ENCODE measurements at regions not wholly inside any gene's neighbourhood (a gene's known extent, or its start where the extent isn't known, plus 50 kb on each side); places are given as distances from the start of the nearest gene placed in this dataset.

DNA sequence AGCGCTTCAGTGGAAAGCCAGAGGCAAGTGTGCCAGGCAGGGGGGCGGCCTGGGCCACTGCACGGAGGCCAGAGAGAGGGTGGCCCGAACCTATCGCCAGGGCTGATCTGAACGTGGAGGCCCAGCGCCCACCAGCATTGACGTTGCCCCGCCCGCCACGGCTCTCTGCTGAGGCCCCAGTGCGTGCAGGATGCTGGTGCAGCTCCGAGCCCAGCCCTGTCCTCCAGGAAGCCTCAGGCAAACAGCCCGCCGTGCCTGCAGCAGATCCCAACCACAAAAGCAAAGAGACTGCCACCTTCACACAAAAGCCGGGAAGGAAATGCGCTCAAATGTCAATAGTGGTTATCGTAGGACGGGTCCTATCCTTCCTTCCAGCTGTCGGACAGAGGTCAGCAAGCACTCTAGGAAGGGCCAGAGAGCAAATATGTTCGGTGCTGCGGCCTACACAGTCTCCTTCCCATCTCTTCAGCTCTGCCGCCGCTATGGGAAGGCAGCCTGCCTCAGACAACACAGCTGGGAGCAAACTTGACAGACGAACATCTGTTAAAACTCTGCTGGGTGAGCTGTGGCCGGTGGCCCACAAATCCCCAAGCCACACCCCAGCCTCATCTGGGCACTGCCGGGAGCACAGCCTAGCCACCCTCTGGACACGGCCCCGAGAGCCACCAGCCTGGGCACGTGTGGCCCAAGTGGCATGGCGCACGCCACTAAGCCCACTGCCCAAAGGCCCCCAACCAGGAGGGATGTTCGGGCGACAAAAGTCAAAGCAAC is 146.2 kb downstream of the CRYBB2 start:
- no peaks in the 10 kb centered on the region for H3K27me3 ChIP-seq (ENCODE audit: control insufficient read depth, insufficient read depth, low read length)
- DNase-seq (ENCODE audit: low read depth) (no peak), FAIRE-seq (no peak)
- TF ChIP-seq, protein P1, sequence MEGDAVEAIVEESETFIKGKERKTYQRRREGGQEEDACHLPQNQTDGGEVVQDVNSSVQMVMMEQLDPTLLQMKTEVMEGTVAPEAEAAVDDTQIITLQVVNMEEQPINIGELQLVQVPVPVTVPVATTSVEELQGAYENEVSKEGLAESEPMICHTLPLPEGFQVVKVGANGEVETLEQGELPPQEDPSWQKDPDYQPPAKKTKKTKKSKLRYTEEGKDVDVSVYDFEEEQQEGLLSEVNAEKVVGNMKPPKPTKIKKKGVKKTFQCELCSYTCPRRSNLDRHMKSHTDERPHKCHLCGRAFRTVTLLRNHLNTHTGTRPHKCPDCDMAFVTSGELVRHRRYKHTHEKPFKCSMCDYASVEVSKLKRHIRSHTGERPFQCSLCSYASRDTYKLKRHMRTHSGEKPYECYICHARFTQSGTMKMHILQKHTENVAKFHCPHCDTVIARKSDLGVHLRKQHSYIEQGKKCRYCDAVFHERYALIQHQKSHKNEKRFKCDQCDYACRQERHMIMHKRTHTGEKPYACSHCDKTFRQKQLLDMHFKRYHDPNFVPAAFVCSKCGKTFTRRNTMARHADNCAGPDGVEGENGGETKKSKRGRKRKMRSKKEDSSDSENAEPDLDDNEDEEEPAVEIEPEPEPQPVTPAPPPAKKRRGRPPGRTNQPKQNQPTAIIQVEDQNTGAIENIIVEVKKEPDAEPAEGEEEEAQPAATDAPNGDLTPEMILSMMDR (IDR thresholded peaks at IDR 0.05; ENCODE audit: insufficient read depth, low read length, severe bottlenecking) = no peak
- H3K4me3 ChIP-seq (ENCODE audit: low read depth, low read length) = no peak overlapping the region
- peaks cover 7% of the 10 kb centered on the region for H3K36me3 ChIP-seq (ENCODE audit: control insufficient read depth, insufficient read depth, low read length)

DNA sequence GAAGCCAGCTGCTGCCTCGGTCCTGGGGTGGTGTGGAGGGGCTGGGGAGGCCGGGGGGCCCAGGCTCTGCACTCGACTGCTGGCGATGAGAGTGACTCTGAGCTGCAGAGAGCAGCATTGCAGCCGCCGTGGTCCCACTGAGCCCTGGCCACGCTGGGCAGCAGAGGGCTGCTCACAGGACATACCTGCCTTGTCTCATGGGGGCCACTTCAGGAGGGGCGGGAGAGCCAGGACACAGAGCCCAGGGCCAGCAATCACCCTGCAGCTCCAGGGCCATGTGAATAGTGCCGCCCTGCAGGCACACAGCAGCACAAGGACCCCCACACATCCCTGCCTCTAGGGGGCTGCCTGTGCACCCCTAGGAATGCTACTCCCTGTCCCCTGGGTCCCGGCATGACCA is 147.0 kb downstream of the CRYBB2 start:
- FAIRE-seq (no peak), DNase-seq (ENCODE audit: low read depth) (no peak)
- H3K4me3 ChIP-seq (ENCODE audit: low read depth, low read length) = no peak overlapping the region
- peaks cover 4% of the 10 kb centered on the region for H3K36me3 ChIP-seq (ENCODE audit: control insufficient read depth, insufficient read depth, low read length)
- TF ChIP-seq, protein P1 (IDR thresholded peaks at IDR 0.05; ENCODE audit: insufficient read depth, low read length, severe bottlenecking) = no peak
- no peaks in the 10 kb centered on the region for H3K27me3 ChIP-seq (ENCODE audit: control insufficient read depth, insufficient read depth, low read length)

- TF ChIP-seq, protein P1 (IDR thresholded peaks at IDR 0.05; ENCODE audit: insufficient read depth, low read length, severe bottlenecking) = no peak
- Histone ChIP-seq H3K4me3 (ENCODE audit: low read depth, low read length) (no peak overlapping the region), H3K36me3 (ENCODE audit: control insufficient read depth, insufficient read depth, low read length) (peaks cover 4% of the 10 kb centered on the region), H3K27me3 (ENCODE audit: control insufficient read depth, insufficient read depth, low read length) (no peaks in the 10 kb centered on the region)
- FAIRE-seq (no peak), DNase-seq (ENCODE audit: low read depth) (no peak)
These were observed 147.5 kb downstream of the CRYBB2 start for GRCh38 chr22:25366876-25367466.

DNA sequence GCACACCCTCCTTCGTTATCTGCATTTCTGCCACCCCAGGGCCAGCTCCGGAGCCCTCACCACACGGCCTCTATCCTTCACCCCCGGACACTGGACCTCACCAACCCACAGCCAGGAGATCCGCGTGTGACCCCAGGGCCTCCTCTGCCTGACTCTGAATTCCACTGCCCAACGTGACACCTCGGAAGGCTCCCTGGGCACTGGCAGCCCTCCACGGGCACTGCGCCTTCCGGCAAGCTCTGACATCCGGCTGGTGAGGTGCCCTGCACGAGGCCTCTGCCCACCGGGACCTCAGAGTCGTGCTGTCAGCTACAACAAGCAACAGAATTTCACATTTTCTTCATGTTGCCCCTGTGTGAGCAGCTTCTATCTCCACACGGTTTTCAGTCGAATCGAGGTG is 148.3 kb downstream of the CRYBB2 start:
- FAIRE-seq (no peak), DNase-seq (ENCODE audit: low read depth) (no peak)
- Histone ChIP-seq H3K4me3 (ENCODE audit: low read depth, low read length) (no peak overlapping the region), H3K27me3 (ENCODE audit: control insufficient read depth, insufficient read depth, low read length) (no peaks in the 10 kb centered on the region), H3K36me3 (ENCODE audit: control insufficient read depth, insufficient read depth, low read length) (peaks cover 4% of the 10 kb centered on the region)
- TF ChIP-seq, protein P1 (IDR thresholded peaks at IDR 0.05; ENCODE audit: insufficient read depth, low read length, severe bottlenecking) = no peak

GRCh38 chr22:25368271-25368670 is 148.8 kb downstream of the CRYBB2 start:
- TF ChIP-seq, protein P1 (IDR thresholded peaks at IDR 0.05; ENCODE audit: insufficient read depth, low read length, severe bottlenecking) = no peak
- H3K4me3 ChIP-seq (ENCODE audit: low read depth, low read length) = no peak overlapping the region
- peak; percentile 67 for DNase-seq (ENCODE audit: low read depth)
- no peak for FAIRE-seq
- no peaks in the 10 kb centered on the region for H3K27me3 ChIP-seq (ENCODE audit: control insufficient read depth, insufficient read depth, low read length)
- peaks cover 4% of the 10 kb centered on the region for H3K36me3 ChIP-seq (ENCODE audit: control insufficient read depth, insufficient read depth, low read length)
